HUDEP-2 (cell line): ENCODE measurements at regions not wholly inside any gene's neighbourhood (a gene's known extent, or its start where the extent isn't known, plus 50 kb on each side); places are given as distances from the start of the nearest gene placed in this dataset.
"Not testable (repeated sequence)": the region's sequence is repeated elsewhere in the genome, so short reads cannot be mapped to it uniquely, and the experiment has no call there.

Source experiments
- DNase-seq, 76 experiments: peaks; one replicate each; lab custom pipeline; 2025; ENCODE audit not compliant: unreplicated experiment in 76 of 76; lab: John Stamatoyannopoulos, UW

GRCh38 chr6:95848717-95849116 lies 167.1 kb upstream of the FUT9 start:
- DNase-seq, result no peak

GRCh38 chr6:95856876-95857364 lies 158.9 kb upstream of the FUT9 start:
- no peak for DNase-seq

- no peak for DNase-seq
Observed at GRCh38 chr6:95865857-95866256, 149.9 kb upstream of the FUT9 start.

GRCh38 chr6:95866732-95867131 lies 149.0 kb upstream of the FUT9 start:
- peak in 7 of 76 experiments; percentile 2 to 23 (median 4) for DNase-seq

GRCh38 chr6:95867205-95867604 lies 148.6 kb upstream of the FUT9 start:
- DNase-seq, result no peak

- DNase-seq, result no peak
Observed at GRCh38 chr6:95877480-95877879, 138.3 kb upstream of the FUT9 start.

GRCh38 chr6:95879856-95880255 lies 135.9 kb upstream of the FUT9 start:
- no peak for DNase-seq

- DNase-seq, result no peak
Observed at GRCh38 chr6:95882371-95882770, 133.4 kb upstream of the FUT9 start.

- not testable (repeated sequence) for DNase-seq
Observed at GRCh38 chr6:95888711-95889110, 127.1 kb upstream of the FUT9 start.

GRCh38 chr6:95905132-95905531 lies 110.6 kb upstream of the FUT9 start:
- DNase-seq, result no peak

- DNase-seq, result peak in 4 of 76 experiments; percentile 6 to 100 (median 86)
Observed at GRCh38 chr6:95917034-95917433, 98.7 kb upstream of the FUT9 start.

- peak in 20 of 76 experiments; percentile 5 to 42 (median 22) for DNase-seq
Observed at GRCh38 chr6:95923518-95923917, 92.3 kb upstream of the FUT9 start.

- no peak for DNase-seq
Observed at GRCh38 chr6:95935736-95936135, 80.0 kb upstream of the FUT9 start.

GRCh38 chr6:95946906-95947305 lies 68.9 kb upstream of the FUT9 start:
- no peak for DNase-seq

- no peak for DNase-seq
Observed at GRCh38 chr6:95948324-95948723, 67.5 kb upstream of the FUT9 start.

- no peak for DNase-seq
Observed at GRCh38 chr6:95949985-95950384, 65.8 kb upstream of the FUT9 start.

- no peak for DNase-seq
Observed at GRCh38 chr6:95958686-95959085, 57.1 kb upstream of the FUT9 start.

GRCh38 chr6:95959261-95959660 lies 56.5 kb upstream of the FUT9 start:
- no peak for DNase-seq
